Uterus (tissue), 2 donors: ENCODE measurements at regions not wholly inside any gene's neighbourhood (a gene's known extent, or its start where the extent isn't known, plus 50 kb on each side); places are given as distances from the start of the nearest gene placed in this dataset.

Source experiments
- POLR2A ChIP-seq, 2 donors: fragments of 450-650 bp; IDR thresholded peaks; one replicate each; pipeline ENCODE4 v1.6.1; 2016; ENCODE audit warnings: antibody characterized with exemption in 2 of 2, mild to moderate bottlenecking in 1 of 2, moderate library complexity in 1 of 2
- TF ChIP-seq, protein P1 (sequence below), 4 experiments: fragments of 200-600 bp in 2 of 4; fragments of 450-650 bp in 2 of 4; sonication (generic) in 2 of 4; IDR thresholded peaks; one replicate each; pipeline ENCODE4 v1.5.1; 2016 to 2019; ENCODE audit warnings: antibody characterized with exemption in 4 of 4, mild to moderate bottlenecking in 2 of 4, moderate library complexity in 1 of 4

DNA sequence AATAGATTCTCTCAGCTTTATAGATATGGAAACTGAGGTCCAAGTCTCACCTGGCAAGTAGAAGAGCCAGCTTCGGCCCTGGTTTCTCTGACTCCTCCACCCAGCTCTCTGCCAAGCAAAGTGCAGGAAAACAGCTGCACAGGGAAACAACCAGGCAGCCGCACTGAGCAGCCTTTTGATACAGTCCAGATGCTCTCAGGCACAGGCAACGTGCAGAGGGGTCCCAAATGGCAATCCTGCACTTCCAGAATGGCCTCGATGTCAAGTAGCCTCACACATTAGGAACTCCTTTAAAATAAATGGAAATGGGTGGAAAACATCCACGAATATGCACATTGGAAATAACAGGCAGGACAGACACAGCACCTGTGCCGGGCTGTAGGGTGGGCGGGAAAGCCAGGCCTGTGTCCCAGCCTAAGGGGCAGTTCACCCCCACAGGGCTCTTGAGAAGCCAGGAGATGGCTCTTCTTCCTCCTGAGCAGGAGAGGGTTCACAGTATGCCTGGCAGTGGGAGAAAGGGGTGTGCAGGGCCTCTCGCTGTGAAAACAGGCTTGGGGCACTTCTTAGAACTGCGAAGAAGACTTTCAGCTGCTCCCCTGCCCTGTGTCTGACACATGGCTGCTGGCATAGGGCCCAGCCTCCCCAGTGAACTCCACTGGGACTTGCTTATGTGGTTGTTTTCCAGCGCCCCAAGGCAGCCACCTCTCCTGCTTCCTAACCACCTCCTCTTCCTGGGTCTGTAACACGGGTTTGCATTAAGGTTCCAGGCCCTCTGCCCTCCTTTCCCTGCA is 63.9 kb upstream of the TUBA3E start:
- TF ChIP-seq, protein P1, sequence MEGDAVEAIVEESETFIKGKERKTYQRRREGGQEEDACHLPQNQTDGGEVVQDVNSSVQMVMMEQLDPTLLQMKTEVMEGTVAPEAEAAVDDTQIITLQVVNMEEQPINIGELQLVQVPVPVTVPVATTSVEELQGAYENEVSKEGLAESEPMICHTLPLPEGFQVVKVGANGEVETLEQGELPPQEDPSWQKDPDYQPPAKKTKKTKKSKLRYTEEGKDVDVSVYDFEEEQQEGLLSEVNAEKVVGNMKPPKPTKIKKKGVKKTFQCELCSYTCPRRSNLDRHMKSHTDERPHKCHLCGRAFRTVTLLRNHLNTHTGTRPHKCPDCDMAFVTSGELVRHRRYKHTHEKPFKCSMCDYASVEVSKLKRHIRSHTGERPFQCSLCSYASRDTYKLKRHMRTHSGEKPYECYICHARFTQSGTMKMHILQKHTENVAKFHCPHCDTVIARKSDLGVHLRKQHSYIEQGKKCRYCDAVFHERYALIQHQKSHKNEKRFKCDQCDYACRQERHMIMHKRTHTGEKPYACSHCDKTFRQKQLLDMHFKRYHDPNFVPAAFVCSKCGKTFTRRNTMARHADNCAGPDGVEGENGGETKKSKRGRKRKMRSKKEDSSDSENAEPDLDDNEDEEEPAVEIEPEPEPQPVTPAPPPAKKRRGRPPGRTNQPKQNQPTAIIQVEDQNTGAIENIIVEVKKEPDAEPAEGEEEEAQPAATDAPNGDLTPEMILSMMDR (IDR thresholded peaks at IDR 0.05), result no peak
- TF ChIP-seq POLR2A (IDR thresholded peaks at IDR 0.05), result no peak
